B cell (primary cell): ENCODE measurements at regions not wholly inside any gene's neighbourhood (a gene's known extent, or its start where the extent isn't known, plus 50 kb on each side); places are given as distances from the start of the nearest gene placed in this dataset.

ENCODE experiments used
- ATAC-seq: fragments of 200-7000 bp; cut with Tn5 transposase; one replicate; pipeline ENCODE4 v1.10.0; 2021; ENCODE audit warnings: low read depth, mild to moderate bottlenecking, moderate number of reproducible peaks, moderate library complexity
- CTCF ChIA-PET: fragments of 350-600 bp; sonication (Branson Sonifier 250); formaldehyde crosslinking; loops from one replicate; lab custom pipeline; 2021; ENCODE audit warnings: antibody characterized with exemption, inconsistent platforms; lab: Charles Lee
- POLR2A ChIA-PET: fragments of 350-600 bp; sonication (Branson Sonifier 250); formaldehyde crosslinking; loops from one replicate; lab custom pipeline; 2021; ENCODE audit warnings: antibody characterized with exemption; lab: Charles Lee
- DNase-seq: peaks from one replicate; pipeline ENCODE4 v3.0.0; 2013
- H2AFZ ChIP-seq: 2 replicates; pipeline ENCODE4 v1.6.1; 2012; ENCODE audit warnings: mild to moderate bottlenecking, low read depth, low read length; ENCODE audit not compliant: insufficient read depth, poor library complexity, severe bottlenecking
- H3K27ac ChIP-seq, 2 donors: 1 replicate in 1 of 2; 2 replicates in 1 of 2; pipeline ENCODE4 v1.5.1; 2012 to 2013; ENCODE audit warnings: low read length in 2 of 2, mild to moderate bottlenecking in 2 of 2, moderate library complexity in 1 of 2
- H3K27me3 ChIP-seq, 4 experiments: fragments of 200-600 bp in 1 of 4; sonication (generic) in 1 of 4; replicated peaks in 1 of 4; 1 replicate in 2 of 4; 2 replicates in 2 of 4; pipeline versions ENCODE4 v1.6.1 to v1.7.0; 2013 to 2016; ENCODE audit warnings: low read length in 3 of 4, mild to moderate bottlenecking in 2 of 4, mixed read lengths in 1 of 4, moderate library complexity in 1 of 4; ENCODE audit not compliant: insufficient read depth in 4 of 4, control insufficient read depth in 3 of 4; ENCODE audit errors: control extremely low read depth in 1 of 4
- H3K36me3 ChIP-seq, 2 experiments: replicated peaks in 1 of 2; 1 replicate in 1 of 2; 2 replicates in 1 of 2; pipeline versions ENCODE4 v1.6.1 to v1.7.1; 2013; ENCODE audit warnings: low read length in 1 of 2; ENCODE audit not compliant: insufficient read depth in 2 of 2, control insufficient read depth in 1 of 2; ENCODE audit errors: control extremely low read depth in 1 of 2, extremely low read depth in 1 of 2
- H3K4me1 ChIP-seq, 2 donors: fragments of 200-600 bp in 1 of 2; sonication (generic) in 1 of 2; 1 replicate in 1 of 2; 2 replicates in 1 of 2; pipeline versions ENCODE4 v1.5.1 to v1.6.1; 2013 to 2017; ENCODE audit warnings: low read length in 2 of 2; ENCODE audit not compliant: control insufficient read depth in 2 of 2, insufficient read depth in 2 of 2
- H3K4me2 ChIP-seq: replicated peaks from 2 replicates; pipeline ENCODE3; 2012; ENCODE audit warnings: mild to moderate bottlenecking, low read depth, low read length; ENCODE audit not compliant: poor library complexity, severe bottlenecking
- H3K4me3 ChIP-seq, 5 experiments: fragments of 200-600 bp in 1 of 5; sonication (generic) in 1 of 5; 1 replicate in 3 of 5; 2 replicates in 2 of 5; pipeline versions ENCODE4 v1.5.1 to v1.7.0; 2011 to 2016; ENCODE audit warnings: low read length in 4 of 5, mild to moderate bottlenecking in 4 of 5, low read depth in 2 of 5, control low read depth in 1 of 5, moderate library complexity in 1 of 5; ENCODE audit not compliant: insufficient read depth in 1 of 5; ENCODE audit errors: control extremely low read depth in 1 of 5, extremely low read depth in 1 of 5
- H3K79me2 ChIP-seq: fragments of 200-600 bp; sonication (generic); one replicate; pipeline ENCODE4 v1.6.0; 2016; ENCODE audit warnings: low read length; ENCODE audit not compliant: control insufficient read depth, insufficient read depth
- H3K9ac ChIP-seq: fragments of 200-600 bp; sonication (generic); 2 replicates; pipeline ENCODE4 v1.6.1; 2017; ENCODE audit warnings: mild to moderate bottlenecking, low read length, moderate library complexity
- H3K9me3 ChIP-seq, 3 donors: one replicate each; pipeline versions ENCODE4 v1.6.1 to v1.7.1; 2013; ENCODE audit warnings: low read length in 2 of 3; ENCODE audit not compliant: control insufficient read depth in 2 of 3, insufficient read depth in 1 of 3; ENCODE audit errors: control extremely low read depth in 1 of 3
- H4K20me1 ChIP-seq: 2 replicates; pipeline ENCODE4 v1.6.0; 2012; ENCODE audit warnings: mild to moderate bottlenecking, low read length; ENCODE audit not compliant: insufficient read depth, control insufficient read depth, poor library complexity, severe bottlenecking
- H3K27ac Mint-ChIP-seq: one replicate; pipeline ENCODE4 v1.8.0; 2021; ENCODE audit warnings: mixed read lengths
- H3K27me3 Mint-ChIP-seq: one replicate; pipeline ENCODE4 v1.8.0; 2021; ENCODE audit warnings: mixed read lengths
- H3K4me1 Mint-ChIP-seq: one replicate; pipeline ENCODE4 v1.8.0; 2021; ENCODE audit warnings: mixed read lengths
- H3K4me3 Mint-ChIP-seq: one replicate; pipeline ENCODE4 v1.8.0; 2021; ENCODE audit warnings: mixed read lengths
- H3K9me3 Mint-ChIP-seq: one replicate; pipeline ENCODE4 v1.8.0; 2022; ENCODE audit warnings: mixed read lengths; ENCODE audit not compliant: insufficient read depth
- EZH2 ChIP-seq: IDR thresholded peaks from 2 replicates; pipeline ENCODE4 v1.6.1; 2012; ENCODE audit warnings: borderline replicate concordance, low read depth, mild to moderate bottlenecking, moderate library complexity, low read length; ENCODE audit not compliant: insufficient read depth, poor library complexity, severe bottlenecking
- WGBS: methylation state at CpG from one replicate; pipeline ENCODE4 v1.1.5; 2013; ENCODE audit warnings: missing lambda C conversion rate; ENCODE audit not compliant: insufficient coverage; 5-methylcytosine and 5-hydroxymethylcytosine counted together
- intact Hi-C: fragments of 100-400 bp; cut with micrococcal nuclease; formaldehyde crosslinking; loops from one replicate; pipeline ENCODE4 v1.10.0; 2022
- TF ChIP-seq, protein P1 (sequence below): fragments of 200-600 bp; IDR thresholded peaks from one replicate; pipeline ENCODE4 v1.8.0; 2022; ENCODE audit warnings: antibody characterized with exemption, mild to moderate bottlenecking

DNA sequence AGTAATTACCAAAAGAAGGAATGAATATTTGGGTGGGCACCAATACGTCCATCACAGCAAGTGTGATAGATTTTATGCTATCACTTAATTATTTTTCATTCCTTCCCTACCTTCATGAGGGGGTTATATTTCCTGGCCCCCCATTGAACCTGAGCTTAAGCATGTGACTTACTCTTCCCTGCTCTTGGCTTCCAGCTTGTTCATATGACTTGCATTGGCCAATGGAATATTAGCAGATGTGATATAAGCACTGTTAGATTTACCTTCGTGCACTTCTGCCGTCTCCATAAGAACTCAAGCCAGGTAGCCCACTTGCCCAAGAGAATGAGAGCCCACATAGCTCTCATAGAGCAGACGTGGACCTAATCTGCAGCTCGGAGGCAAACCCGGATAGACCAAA is 99.1 kb upstream of the SMARCA2 start:
- H3K27ac Mint-ChIP-seq = no peak overlapping the region
- peaks cover under 1% of the 10 kb centered on the region for H3K4me1 Mint-ChIP-seq
- H3K27ac ChIP-seq = no peak overlapping the region
- H3K79me2 ChIP-seq = no peaks in the 10 kb centered on the region
- 100% methylated on average over 5 of the region's 6 CpGs for WGBS
- H4K20me1 ChIP-seq = no peaks in the 10 kb centered on the region
- no peak overlapping the region for H3K9ac ChIP-seq
- H3K9me3 ChIP-seq = peaks cover 0 to 4% (median 3%) of the 10 kb centered on the region in 3 donors
- H3K4me2 ChIP-seq = no peak overlapping the region
- H3K4me1 ChIP-seq = no peaks in the 10 kb centered on the region
- H3K27me3 Mint-ChIP-seq = peaks cover 7% of the 10 kb centered on the region
- no peak for DNase-seq
- ChIA-PET CTCF (no interaction called here), POLR2A (no interaction called here)
- no peak for TF ChIP-seq EZH2
- TF ChIP-seq, protein P1, sequence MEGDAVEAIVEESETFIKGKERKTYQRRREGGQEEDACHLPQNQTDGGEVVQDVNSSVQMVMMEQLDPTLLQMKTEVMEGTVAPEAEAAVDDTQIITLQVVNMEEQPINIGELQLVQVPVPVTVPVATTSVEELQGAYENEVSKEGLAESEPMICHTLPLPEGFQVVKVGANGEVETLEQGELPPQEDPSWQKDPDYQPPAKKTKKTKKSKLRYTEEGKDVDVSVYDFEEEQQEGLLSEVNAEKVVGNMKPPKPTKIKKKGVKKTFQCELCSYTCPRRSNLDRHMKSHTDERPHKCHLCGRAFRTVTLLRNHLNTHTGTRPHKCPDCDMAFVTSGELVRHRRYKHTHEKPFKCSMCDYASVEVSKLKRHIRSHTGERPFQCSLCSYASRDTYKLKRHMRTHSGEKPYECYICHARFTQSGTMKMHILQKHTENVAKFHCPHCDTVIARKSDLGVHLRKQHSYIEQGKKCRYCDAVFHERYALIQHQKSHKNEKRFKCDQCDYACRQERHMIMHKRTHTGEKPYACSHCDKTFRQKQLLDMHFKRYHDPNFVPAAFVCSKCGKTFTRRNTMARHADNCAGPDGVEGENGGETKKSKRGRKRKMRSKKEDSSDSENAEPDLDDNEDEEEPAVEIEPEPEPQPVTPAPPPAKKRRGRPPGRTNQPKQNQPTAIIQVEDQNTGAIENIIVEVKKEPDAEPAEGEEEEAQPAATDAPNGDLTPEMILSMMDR = no peak
- peaks cover 0 to 4% (median 0%) of the 10 kb centered on the region in 4 experiments for H3K27me3 ChIP-seq
- H3K4me3 Mint-ChIP-seq = no peak overlapping the region
- H3K4me3 ChIP-seq = no peak overlapping the region
- peaks cover 6% of the 10 kb centered on the region for H3K9me3 Mint-ChIP-seq
- no peak overlapping the region for H2AFZ ChIP-seq
- H3K36me3 ChIP-seq = no peaks in the 10 kb centered on the region
- no peak for ATAC-seq
- intact Hi-C loops = no loop called here

DNA sequence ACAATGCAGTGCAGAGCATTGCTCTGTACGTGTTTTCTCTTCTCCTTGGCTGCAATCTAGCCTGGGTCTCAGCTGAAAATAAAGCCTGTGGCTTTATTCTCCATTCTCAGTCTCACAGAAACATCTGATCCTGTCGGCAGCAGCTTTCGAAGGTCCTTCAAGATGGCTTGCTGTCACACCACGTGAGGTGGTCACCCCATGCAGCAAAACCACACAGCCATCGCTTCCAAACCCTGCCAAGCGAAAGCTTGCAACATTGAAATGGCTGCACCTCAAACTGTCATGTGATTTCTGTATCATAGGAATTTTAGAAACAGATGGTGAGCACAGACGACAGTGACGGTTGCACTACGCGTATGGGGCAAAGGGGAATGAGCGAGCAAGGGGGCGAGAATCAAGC is 98.5 kb upstream of the SMARCA2 start:
- Mint-ChIP-seq H3K9me3 (peaks cover 5% of the 10 kb centered on the region), H3K4me3 (no peak overlapping the region), H3K27ac (no peak overlapping the region), H3K27me3 (peaks cover 7% of the 10 kb centered on the region), H3K4me1 (no peaks in the 10 kb centered on the region)
- Histone ChIP-seq H3K4me2 (no peak overlapping the region), H2AFZ (no peak overlapping the region), H3K36me3 (no peaks in the 10 kb centered on the region), H3K79me2 (no peaks in the 10 kb centered on the region), H3K9ac (no peak overlapping the region), H4K20me1 (no peaks in the 10 kb centered on the region), H3K9me3 (peaks cover 0 to 4% (median 3%) of the 10 kb centered on the region in 3 donors), H3K27ac (no peak overlapping the region), H3K4me1 (no peaks in the 10 kb centered on the region), H3K27me3 (peaks cover 0 to 4% (median 0%) of the 10 kb centered on the region in 4 experiments), H3K4me3 (no peak overlapping the region)
- ChIA-PET POLR2A (no interaction called here), CTCF (no interaction called here)
- TF ChIP-seq EZH2 = no peak
- TF ChIP-seq, protein P1 = no peak
- intact Hi-C loops = no loop called here
- no peak for ATAC-seq
- no peak for DNase-seq
- WGBS = 96% methylated on average over 10 of the region's 12 CpGs
